ENCODE measurements at regions not wholly inside any gene's neighbourhood (a gene's known extent, or its start where the extent isn't known, plus 50 kb on each side); places are given as distances from the start of the nearest gene placed in this dataset.
"Not testable (repeated sequence)": the region's sequence is repeated elsewhere in the genome, so short reads cannot be mapped to it uniquely, and the experiment has no call there.

- Histone ChIP-seq H3K27ac (ENCODE audit: low read depth, low read length) (no peak overlapping the region), H3K79me2 (ENCODE audit: control insufficient read depth, insufficient read depth, low read length, unreplicated experiment) (no peaks in the 10 kb centered on the region), H2AFZ (ENCODE audit: low read length, unreplicated experiment) (no peak overlapping the region), H3K4me1 (ENCODE audit: control insufficient read depth, insufficient read depth, low read length, unreplicated experiment) (no peaks in the 10 kb centered on the region), H3K4me3 (ENCODE audit: low read depth, low read length) (no peak overlapping the region), H3K36me3 (ENCODE audit: insufficient read depth, low read length) (no peaks in the 10 kb centered on the region), H3K27me3 (ENCODE audit: insufficient read depth, low read length) (no peaks in the 10 kb centered on the region)
These were observed 845.3 kb downstream of the DIAPH3 start for GRCh38 chr13:59318320-59318930.

- no peak overlapping the region for H2AFZ ChIP-seq (ENCODE audit: low read length, unreplicated experiment)
- H3K27ac ChIP-seq (ENCODE audit: low read depth, low read length) = no peak overlapping the region
- H3K4me3 ChIP-seq (ENCODE audit: low read depth, low read length) = no peak overlapping the region
- H3K4me1 ChIP-seq (ENCODE audit: control insufficient read depth, insufficient read depth, low read length, unreplicated experiment) = no peaks in the 10 kb centered on the region
- no peaks in the 10 kb centered on the region for H3K36me3 ChIP-seq (ENCODE audit: insufficient read depth, low read length)
- no peaks in the 10 kb centered on the region for H3K79me2 ChIP-seq (ENCODE audit: control insufficient read depth, insufficient read depth, low read length, unreplicated experiment)
- no peaks in the 10 kb centered on the region for H3K27me3 ChIP-seq (ENCODE audit: insufficient read depth, low read length)
These were observed 844.5 kb downstream of the DIAPH3 start for GRCh38 chr13:59319276-59319675.

GRCh38 chr13:59320021-59320420, 843.7 kb downstream of the DIAPH3 start:
- Histone ChIP-seq H3K36me3 (ENCODE audit: insufficient read depth, low read length) (no peaks in the 10 kb centered on the region), H3K79me2 (ENCODE audit: control insufficient read depth, insufficient read depth, low read length, unreplicated experiment) (no peaks in the 10 kb centered on the region), H3K27ac (ENCODE audit: low read depth, low read length) (no peak overlapping the region), H2AFZ (ENCODE audit: low read length, unreplicated experiment) (no peak overlapping the region), H3K4me1 (ENCODE audit: control insufficient read depth, insufficient read depth, low read length, unreplicated experiment) (no peaks in the 10 kb centered on the region), H3K4me3 (ENCODE audit: low read depth, low read length) (no peak overlapping the region), H3K27me3 (ENCODE audit: insufficient read depth, low read length) (no peaks in the 10 kb centered on the region)

GRCh38 chr13:59324401-59324800, 839.3 kb downstream of the DIAPH3 start:
- not testable (repeated sequence) for H3K4me3 ChIP-seq (ENCODE audit: low read depth, low read length); H3K27ac ChIP-seq (ENCODE audit: low read depth, low read length); H3K27me3 ChIP-seq (ENCODE audit: insufficient read depth, low read length); H3K79me2 ChIP-seq (ENCODE audit: control insufficient read depth, insufficient read depth, low read length, unreplicated experiment); H2AFZ ChIP-seq (ENCODE audit: low read length, unreplicated experiment); H3K4me1 ChIP-seq (ENCODE audit: control insufficient read depth, insufficient read depth, low read length, unreplicated experiment); H3K36me3 ChIP-seq (ENCODE audit: insufficient read depth, low read length)

- Histone ChIP-seq H3K27ac (ENCODE audit: low read depth, low read length) (no peak overlapping the region), H3K4me1 (ENCODE audit: control insufficient read depth, insufficient read depth, low read length, unreplicated experiment) (no peaks in the 10 kb centered on the region), H3K4me3 (ENCODE audit: low read depth, low read length) (no peak overlapping the region), H3K79me2 (ENCODE audit: control insufficient read depth, insufficient read depth, low read length, unreplicated experiment) (no peaks in the 10 kb centered on the region), H3K36me3 (ENCODE audit: insufficient read depth, low read length) (no peaks in the 10 kb centered on the region), H3K27me3 (ENCODE audit: insufficient read depth, low read length) (no peaks in the 10 kb centered on the region), H2AFZ (ENCODE audit: low read length, unreplicated experiment) (no peak overlapping the region)
These were observed 837.0 kb downstream of the DIAPH3 start for GRCh38 chr13:59326717-59327116.

GRCh38 chr13:59330764-59331163, 833.0 kb downstream of the DIAPH3 start:
- Histone ChIP-seq H2AFZ (ENCODE audit: low read length, unreplicated experiment) (no peak overlapping the region), H3K27me3 (ENCODE audit: insufficient read depth, low read length) (no peaks in the 10 kb centered on the region), H3K79me2 (ENCODE audit: control insufficient read depth, insufficient read depth, low read length, unreplicated experiment) (no peaks in the 10 kb centered on the region), H3K36me3 (ENCODE audit: insufficient read depth, low read length) (no peaks in the 10 kb centered on the region), H3K27ac (ENCODE audit: low read depth, low read length) (no peak overlapping the region), H3K4me3 (ENCODE audit: low read depth, low read length) (no peak overlapping the region), H3K4me1 (ENCODE audit: control insufficient read depth, insufficient read depth, low read length, unreplicated experiment) (no peaks in the 10 kb centered on the region)

- Histone ChIP-seq H3K27me3 (ENCODE audit: insufficient read depth, low read length) (no peaks in the 10 kb centered on the region), H3K4me3 (ENCODE audit: low read depth, low read length) (no peak overlapping the region), H3K79me2 (ENCODE audit: control insufficient read depth, insufficient read depth, low read length, unreplicated experiment) (no peaks in the 10 kb centered on the region), H3K27ac (ENCODE audit: low read depth, low read length) (no peak overlapping the region), H3K36me3 (ENCODE audit: insufficient read depth, low read length) (no peaks in the 10 kb centered on the region), H3K4me1 (ENCODE audit: control insufficient read depth, insufficient read depth, low read length, unreplicated experiment) (no peaks in the 10 kb centered on the region), H2AFZ (ENCODE audit: low read length, unreplicated experiment) (no peak overlapping the region)
These were observed 830.8 kb downstream of the DIAPH3 start for GRCh38 chr13:59332966-59333365.

GRCh38 chr13:59337070-59337469, 826.7 kb downstream of the DIAPH3 start:
- H3K4me1 ChIP-seq (ENCODE audit: control insufficient read depth, insufficient read depth, low read length, unreplicated experiment) = no peaks in the 10 kb centered on the region
- no peak overlapping the region for H3K27ac ChIP-seq (ENCODE audit: low read depth, low read length)
- H3K79me2 ChIP-seq (ENCODE audit: control insufficient read depth, insufficient read depth, low read length, unreplicated experiment) = no peaks in the 10 kb centered on the region
- no peaks in the 10 kb centered on the region for H3K36me3 ChIP-seq (ENCODE audit: insufficient read depth, low read length)
- H2AFZ ChIP-seq (ENCODE audit: low read length, unreplicated experiment) = no peak overlapping the region
- peaks cover under 1% of the 10 kb centered on the region; the same call in 1 of the 2 replicates for H3K27me3 ChIP-seq (ENCODE audit: insufficient read depth, low read length)
- no peak overlapping the region for H3K4me3 ChIP-seq (ENCODE audit: low read depth, low read length)

GRCh38 chr13:59340151-59340550, 823.6 kb downstream of the DIAPH3 start:
- Histone ChIP-seq H2AFZ (ENCODE audit: low read length, unreplicated experiment) (no peak overlapping the region), H3K4me1 (ENCODE audit: control insufficient read depth, insufficient read depth, low read length, unreplicated experiment) (no peaks in the 10 kb centered on the region), H3K36me3 (ENCODE audit: insufficient read depth, low read length) (no peaks in the 10 kb centered on the region), H3K27me3 (ENCODE audit: insufficient read depth, low read length) (peaks cover 16% of the 10 kb centered on the region; the same call in 1 of the 2 replicates), H3K4me3 (ENCODE audit: low read depth, low read length) (no peak overlapping the region), H3K79me2 (ENCODE audit: control insufficient read depth, insufficient read depth, low read length, unreplicated experiment) (no peaks in the 10 kb centered on the region), H3K27ac (ENCODE audit: low read depth, low read length) (no peak overlapping the region)

GRCh38 chr13:59340581-59340980, 823.1 kb downstream of the DIAPH3 start:
- no peaks in the 10 kb centered on the region for H3K36me3 ChIP-seq (ENCODE audit: insufficient read depth, low read length)
- peaks cover 20% of the 10 kb centered on the region; the same call in 1 of the 2 replicates for H3K27me3 ChIP-seq (ENCODE audit: insufficient read depth, low read length)
- no peak overlapping the region for H3K27ac ChIP-seq (ENCODE audit: low read depth, low read length)
- H2AFZ ChIP-seq (ENCODE audit: low read length, unreplicated experiment) = no peak overlapping the region
- no peaks in the 10 kb centered on the region for H3K79me2 ChIP-seq (ENCODE audit: control insufficient read depth, insufficient read depth, low read length, unreplicated experiment)
- no peak overlapping the region for H3K4me3 ChIP-seq (ENCODE audit: low read depth, low read length)
- no peaks in the 10 kb centered on the region for H3K4me1 ChIP-seq (ENCODE audit: control insufficient read depth, insufficient read depth, low read length, unreplicated experiment)

- H3K27me3 ChIP-seq (ENCODE audit: insufficient read depth, low read length) = peaks cover 31% of the 10 kb centered on the region; the same call in 1 of the 2 replicates
- H3K79me2 ChIP-seq (ENCODE audit: control insufficient read depth, insufficient read depth, low read length, unreplicated experiment) = no peaks in the 10 kb centered on the region
- H3K4me1 ChIP-seq (ENCODE audit: control insufficient read depth, insufficient read depth, low read length, unreplicated experiment) = no peaks in the 10 kb centered on the region
- no peak overlapping the region for H3K4me3 ChIP-seq (ENCODE audit: low read depth, low read length)
- H3K27ac ChIP-seq (ENCODE audit: low read depth, low read length) = no peak overlapping the region
- H2AFZ ChIP-seq (ENCODE audit: low read length, unreplicated experiment) = no peak overlapping the region
- no peaks in the 10 kb centered on the region for H3K36me3 ChIP-seq (ENCODE audit: insufficient read depth, low read length)
These were observed 821.3 kb downstream of the DIAPH3 start for GRCh38 chr13:59342400-59342799.
